Stomach (tissue), 8 donors: ENCODE measurements at regions not wholly inside any gene's neighbourhood (a gene's known extent, or its start where the extent isn't known, plus 50 kb on each side); places are given as distances from the start of the nearest gene placed in this dataset.
A peak's percentile ranks its signal among the peaks of the same experiment; 100 is the strongest.

ENCODE experiments used
- DNase-seq, 2 donors: peaks; one replicate each; pipeline versions ENCODE4 v3.0.0 to v3.0.0-alpha.2; 2013 to 2019
- H3K27ac ChIP-seq, 5 donors: fragments of 200-600 bp in 4 of 5; sonication (generic) in 4 of 5; one replicate each; pipeline ENCODE4 v1.5.1; 2013 to 2019; ENCODE audit warnings: mild to moderate bottlenecking in 1 of 5, moderate library complexity in 1 of 5
- H3K27me3 ChIP-seq, 3 donors: fragments of 200-600 bp; sonication (generic); one replicate each; pipeline ENCODE4 v1.5.1; 2017 to 2019; ENCODE audit warnings: mixed run types in 1 of 3
- H3K36me3 ChIP-seq, 4 donors: fragments of 200-600 bp; sonication (generic); 1 replicate in 3 of 4; 2 replicates in 1 of 4; pipeline ENCODE4 v1.5.1; 2016 to 2019
- H3K4me1 ChIP-seq, 4 donors: fragments of 200-600 bp; sonication (generic); one replicate each; pipeline ENCODE4 v1.5.1; 2016 to 2019
- H3K4me3 ChIP-seq, 4 donors: fragments of 200-600 bp; sonication (generic) in 3 of 4; one replicate each; pipeline ENCODE4 v1.5.1; 2016 to 2019; ENCODE audit warnings: mild to moderate bottlenecking in 1 of 4
- H3K9me3 ChIP-seq, 4 donors: fragments of 200-600 bp; sonication (generic); one replicate each; pipeline ENCODE4 v1.5.1; 2016 to 2019
- CTCF ChIP-seq, 7 experiments: fragments of 450-650 bp in 4 of 7; fragments of 200-600 bp in 3 of 7; sonication (generic) in 3 of 7; IDR thresholded peaks; one replicate each; pipeline ENCODE4 v1.5.1; 2016 to 2019; ENCODE audit warnings: antibody characterized with exemption in 7 of 7, control low read depth in 2 of 7, mild to moderate bottlenecking in 1 of 7
- EP300 ChIP-seq: sonication (generic); formaldehyde crosslinking; IDR thresholded peaks from one replicate; pipeline ENCODE4 v1.6.1; 2017; ENCODE audit warnings: antibody characterized with exemption
- POLR2A ChIP-seq, 4 donors: fragments of 450-650 bp; IDR thresholded peaks; one replicate each; pipeline ENCODE4 v1.6.1; 2016; ENCODE audit warnings: antibody characterized with exemption in 4 of 4, control low read depth in 2 of 4, mild to moderate bottlenecking in 1 of 4, moderate library complexity in 1 of 4
- POLR2AphosphoS5 ChIP-seq, 3 donors: sonication (generic); formaldehyde crosslinking; IDR thresholded peaks; one replicate each; pipeline ENCODE4 v1.6.1; 2016; ENCODE audit warnings: antibody characterized with exemption in 3 of 3
- WGBS, 5 donors: extraction: QIAGEN DNeasy Blood & Tissue Kit in 3 of 5; methylation state at CpG; one replicate each; pipeline versions ENCODE4 v1.1.5 to v1.1.7; 2013 to 2018; 5-methylcytosine and 5-hydroxymethylcytosine counted together
- intact Hi-C: fragments of 100-400 bp; cut with DNase I; formaldehyde crosslinking; loops from one replicate; pipeline ENCODE4 v1.15.1; 2023; ENCODE audit warnings: low total_unique reads
- donor health status: healthy with polysubstance abuse.
- donor health status: Bipolar disorder and iron deficiency.
- donor health status: healthy.

GRCh38 chrX:64853424-64853823 is 122.8 kb downstream of the ZC4H2 start:
- H3K9me3 ChIP-seq = peaks cover 0 to 18% (median 5%) of the 10 kb centered on the region in 4 donors
- intact Hi-C loops = no loop called here
- no peak for TF ChIP-seq POLR2A (IDR thresholded peaks at IDR 0.05)
- TF ChIP-seq CTCF (IDR thresholded peaks at IDR 0.05) = no peak
- no peak for TF ChIP-seq POLR2AphosphoS5 (IDR thresholded peaks at IDR 0.05)
- TF ChIP-seq EP300 = no peak
- no peak overlapping the region for H3K27ac ChIP-seq
- H3K4me3 ChIP-seq = no peak overlapping the region
- H3K27me3 ChIP-seq = no peaks in the 10 kb centered on the region
- no peaks in the 10 kb centered on the region for H3K4me1 ChIP-seq
- no peaks in the 10 kb centered on the region for H3K36me3 ChIP-seq
- no peak for DNase-seq

- Histone ChIP-seq H3K36me3 (no peaks in the 10 kb centered on the region), H3K27me3 (no peaks in the 10 kb centered on the region), H3K9me3 (peaks cover 0 to 18% (median 5%) of the 10 kb centered on the region in 4 donors), H3K4me1 (no peaks in the 10 kb centered on the region), H3K4me3 (no peak overlapping the region), H3K27ac (no peak overlapping the region)
- TF ChIP-seq CTCF (IDR thresholded peaks at IDR 0.05) (no peak), POLR2AphosphoS5 (IDR thresholded peaks at IDR 0.05) (no peak), EP300 (no peak), POLR2A (IDR thresholded peaks at IDR 0.05) (no peak)
- 62 to 84% (median 72%) methylated on average over 6 of the region's 6 CpGs for WGBS, 5 donors
- intact Hi-C loops = no loop called here
- no peak for DNase-seq
Observed at GRCh38 chrX:64850371-64851082, 125.7 kb downstream of the ZC4H2 start.

GRCh38 chrX:64843224-64843623 is 133.0 kb downstream of the ZC4H2 start:
- 50 to 85% (median 75%) methylated on average over 1 of the region's 1 CpG for WGBS, 5 donors
- H3K4me1 ChIP-seq = no peaks in the 10 kb centered on the region
- TF ChIP-seq CTCF (IDR thresholded peaks at IDR 0.05) (no peak), POLR2AphosphoS5 (IDR thresholded peaks at IDR 0.05) (no peak), POLR2A (IDR thresholded peaks at IDR 0.05) (no peak), EP300 (no peak)
- peaks cover 0 to 31% (median 3%) of the 10 kb centered on the region in 4 donors for H3K9me3 ChIP-seq
- no peaks in the 10 kb centered on the region for H3K27me3 ChIP-seq
- intact Hi-C loops = no loop called here
- no peaks in the 10 kb centered on the region for H3K36me3 ChIP-seq
- DNase-seq = no peak
- H3K27ac ChIP-seq = no peak overlapping the region
- H3K4me3 ChIP-seq = no peak overlapping the region

- Histone ChIP-seq H3K27ac (no peak overlapping the region), H3K9me3 (peaks cover 0 to 31% (median 3%) of the 10 kb centered on the region in 4 donors), H3K4me3 (no peak overlapping the region), H3K36me3 (no peaks in the 10 kb centered on the region), H3K27me3 (no peaks in the 10 kb centered on the region), H3K4me1 (no peaks in the 10 kb centered on the region)
- intact Hi-C loops = no loop called here
- DNase-seq = peak in 1 of 2 donors; percentile 1
- WGBS, 5 donors = 74 to 85% (median 77%) methylated on average over 4 of the region's 4 CpGs
- TF ChIP-seq EP300 (no peak), POLR2A (IDR thresholded peaks at IDR 0.05) (no peak), CTCF (IDR thresholded peaks at IDR 0.05) (no peak), POLR2AphosphoS5 (IDR thresholded peaks at IDR 0.05) (no peak)
Observed at GRCh38 chrX:64842492-64842891, 133.8 kb downstream of the ZC4H2 start.
